ENCODE measurements at regions not wholly inside any gene's neighbourhood (a gene's known extent, or its start where the extent isn't known, plus 50 kb on each side); places are given as distances from the start of the nearest gene placed in this dataset.

GRCh38 chr10:117684672-117685211 is 142.2 kb downstream of the EMX2 start:
- no peak overlapping the region for H3K4me3 ChIP-seq (ENCODE audit: low read depth, low read length)
- peak; percentile 23 for TF ChIP-seq CTCF (IDR thresholded peaks at IDR 0.05; ENCODE audit: insufficient read depth, low read depth, low read length)
- DNase-seq (ENCODE audit: low read depth) = peak; percentile 55

GRCh38 chr10:117685431-117685830 is 142.9 kb downstream of the EMX2 start:
- no peak overlapping the region for H3K4me3 ChIP-seq (ENCODE audit: low read depth, low read length)
- no peak for TF ChIP-seq CTCF (IDR thresholded peaks at IDR 0.05; ENCODE audit: insufficient read depth, low read depth, low read length)
- DNase-seq (ENCODE audit: low read depth) = no peak

GRCh38 chr10:117686606-117687005 is 144.1 kb downstream of the EMX2 start:
- DNase-seq (ENCODE audit: low read depth) = no peak
- no peak overlapping the region for H3K4me3 ChIP-seq (ENCODE audit: low read depth, low read length)
- TF ChIP-seq CTCF (IDR thresholded peaks at IDR 0.05; ENCODE audit: insufficient read depth, low read depth, low read length) = no peak

- no peak for TF ChIP-seq CTCF (IDR thresholded peaks at IDR 0.05; ENCODE audit: insufficient read depth, low read depth, low read length)
- H3K4me3 ChIP-seq (ENCODE audit: low read depth, low read length) = no peak overlapping the region
- no peak for DNase-seq (ENCODE audit: low read depth)
Measured at GRCh38 chr10:117688358-117688757, 145.8 kb downstream of the EMX2 start.

- no peak for TF ChIP-seq CTCF (IDR thresholded peaks at IDR 0.05; ENCODE audit: insufficient read depth, low read depth, low read length)
- no peak overlapping the region for H3K4me3 ChIP-seq (ENCODE audit: low read depth, low read length)
- DNase-seq (ENCODE audit: low read depth) = no peak
Measured at GRCh38 chr10:117689566-117689965, 147.0 kb downstream of the EMX2 start.

- no peak for TF ChIP-seq CTCF (IDR thresholded peaks at IDR 0.05; ENCODE audit: insufficient read depth, low read depth, low read length)
- H3K4me3 ChIP-seq (ENCODE audit: low read depth, low read length) = no peak overlapping the region
- no peak for DNase-seq (ENCODE audit: low read depth)
Measured at GRCh38 chr10:117690359-117690758, 147.8 kb downstream of the EMX2 start.

GRCh38 chr10:117694190-117694589 is 151.6 kb downstream of the EMX2 start:
- no peak for TF ChIP-seq CTCF (IDR thresholded peaks at IDR 0.05; ENCODE audit: insufficient read depth, low read depth, low read length)
- H3K4me3 ChIP-seq (ENCODE audit: low read depth, low read length) = no peak overlapping the region
- peak; percentile 66 for DNase-seq (ENCODE audit: low read depth)

All from fibroblast of villous mesenchyme (primary cell).